C4-2B (cell line): ENCODE measurements at regions not wholly inside any gene's neighbourhood (a gene's known extent, or its start where the extent isn't known, plus 50 kb on each side); places are given as distances from the start of the nearest gene placed in this dataset.

Experiments used
- ZFX ChIP-seq: fragments of 450-650 bp; IDR thresholded peaks from 2 replicates; pipeline ENCODE4 v1.6.1; 2017
- TF ChIP-seq, protein P1 (sequence below): fragments of 450-650 bp; conservative IDR thresholded peaks from 2 replicates; pipeline ENCODE4 v1.5.1; 2017; ENCODE audit warnings: mild to moderate bottlenecking

DNA sequence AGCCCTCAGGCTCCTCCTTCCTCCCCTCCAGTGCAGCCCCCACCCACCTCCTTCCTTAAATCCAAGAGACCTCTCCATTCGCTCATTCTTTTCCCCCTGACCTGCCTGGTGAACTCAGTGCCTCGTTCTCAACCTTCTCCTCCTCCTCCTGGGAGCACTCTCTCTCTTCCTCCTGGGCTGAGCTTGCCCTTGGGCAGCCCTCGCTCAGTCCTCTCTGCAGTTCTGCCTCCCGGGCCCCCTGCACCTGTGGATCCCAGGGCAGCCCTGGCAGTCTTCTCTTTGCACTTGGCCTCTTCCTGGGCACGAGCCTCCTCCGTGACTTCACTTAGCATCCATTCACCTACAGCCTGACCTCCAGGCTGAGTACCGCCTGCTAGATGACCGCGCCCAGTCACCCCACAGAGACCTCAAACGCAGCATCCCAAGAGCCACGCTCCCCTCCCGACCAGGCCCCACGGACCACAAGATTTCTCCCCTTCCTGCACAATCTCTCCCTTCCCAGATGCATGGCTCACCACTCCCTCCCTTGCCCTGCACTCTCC, 58.9 kb upstream of the ID2 start:
- TF ChIP-seq, protein P1, sequence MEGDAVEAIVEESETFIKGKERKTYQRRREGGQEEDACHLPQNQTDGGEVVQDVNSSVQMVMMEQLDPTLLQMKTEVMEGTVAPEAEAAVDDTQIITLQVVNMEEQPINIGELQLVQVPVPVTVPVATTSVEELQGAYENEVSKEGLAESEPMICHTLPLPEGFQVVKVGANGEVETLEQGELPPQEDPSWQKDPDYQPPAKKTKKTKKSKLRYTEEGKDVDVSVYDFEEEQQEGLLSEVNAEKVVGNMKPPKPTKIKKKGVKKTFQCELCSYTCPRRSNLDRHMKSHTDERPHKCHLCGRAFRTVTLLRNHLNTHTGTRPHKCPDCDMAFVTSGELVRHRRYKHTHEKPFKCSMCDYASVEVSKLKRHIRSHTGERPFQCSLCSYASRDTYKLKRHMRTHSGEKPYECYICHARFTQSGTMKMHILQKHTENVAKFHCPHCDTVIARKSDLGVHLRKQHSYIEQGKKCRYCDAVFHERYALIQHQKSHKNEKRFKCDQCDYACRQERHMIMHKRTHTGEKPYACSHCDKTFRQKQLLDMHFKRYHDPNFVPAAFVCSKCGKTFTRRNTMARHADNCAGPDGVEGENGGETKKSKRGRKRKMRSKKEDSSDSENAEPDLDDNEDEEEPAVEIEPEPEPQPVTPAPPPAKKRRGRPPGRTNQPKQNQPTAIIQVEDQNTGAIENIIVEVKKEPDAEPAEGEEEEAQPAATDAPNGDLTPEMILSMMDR = no peak
- TF ChIP-seq ZFX = no peak
